KMS-11 (cell line): ENCODE measurements at regions not wholly inside any gene's neighbourhood (a gene's known extent, or its start where the extent isn't known, plus 50 kb on each side); places are given as distances from the start of the nearest gene placed in this dataset.

ENCODE experiments used
- H2AFZ ChIP-seq: fragments of 200-600 bp; sonication (generic); 2 replicates; pipeline ENCODE4 v1.6.1; 2016; ENCODE audit warnings: antibody characterized with exemption, mixed run types, low read depth
- H3K27ac ChIP-seq: fragments of 200-600 bp; sonication (generic); 2 replicates; pipeline ENCODE4 v1.6.1; 2016; ENCODE audit warnings: mild to moderate bottlenecking, mixed run types
- H3K27me3 ChIP-seq: fragments of 200-600 bp; sonication (generic); 2 replicates; pipeline ENCODE4 v1.6.1; 2017; ENCODE audit warnings: mild to moderate bottlenecking, low read depth, mixed run types, moderate library complexity; ENCODE audit not compliant: insufficient read depth
- H3K36me3 ChIP-seq: fragments of 200-600 bp; sonication (generic); 2 replicates; pipeline ENCODE4 v1.6.1; 2017; ENCODE audit warnings: mild to moderate bottlenecking, mixed run types; ENCODE audit not compliant: insufficient read depth
- H3K4me1 ChIP-seq: fragments of 200-600 bp; sonication (generic); 2 replicates; pipeline ENCODE4 v1.6.1; 2016; ENCODE audit warnings: mild to moderate bottlenecking, low read depth, mixed run types; ENCODE audit not compliant: poor library complexity, severe bottlenecking
- H3K4me2 ChIP-seq: fragments of 200-600 bp; sonication (generic); 2 replicates; pipeline ENCODE4 v1.7.0; 2016; ENCODE audit warnings: mild to moderate bottlenecking, mixed run types
- H3K4me3 ChIP-seq: fragments of 200-600 bp; sonication (generic); IDR thresholded peaks from 2 replicates; pipeline ENCODE4 v1.6.1; 2017; ENCODE audit warnings: low read depth, low read length, mixed read lengths; ENCODE audit not compliant: insufficient read depth
- H3K79me2 ChIP-seq: fragments of 200-600 bp; sonication (generic); 2 replicates; pipeline ENCODE4 v1.6.1; 2016; ENCODE audit warnings: low read depth, mixed run types; ENCODE audit not compliant: insufficient read depth
- H3K9ac ChIP-seq: fragments of 200-600 bp; sonication (generic); 2 replicates; pipeline ENCODE4 v1.6.1; 2016; ENCODE audit warnings: mild to moderate bottlenecking, mixed run types
- H4K20me1 ChIP-seq: fragments of 200-600 bp; sonication (generic); 2 replicates; pipeline ENCODE4 v1.6.1; 2016; ENCODE audit warnings: mild to moderate bottlenecking, mixed run types; ENCODE audit not compliant: insufficient read depth
- CTCF ChIP-seq: fragments of 200-600 bp; sonication (generic); conservative IDR thresholded peaks from 2 replicates; pipeline ENCODE4 v1.6.1; 2017; ENCODE audit warnings: low read depth, mild to moderate bottlenecking, antibody characterized with exemption, low read length, moderate library complexity, mixed read lengths

- Histone ChIP-seq H2AFZ (no peak overlapping the region), H3K36me3 (no peaks in the 10 kb centered on the region), H3K9ac (no peak overlapping the region), H3K79me2 (no peaks in the 10 kb centered on the region), H3K4me1 (peaks cover 17% of the 10 kb centered on the region), H3K4me2 (no peak overlapping the region), H3K27me3 (no peaks in the 10 kb centered on the region), H4K20me1 (no peaks in the 10 kb centered on the region), H3K27ac (no peak overlapping the region), H3K4me3 (no peak overlapping the region)
- TF ChIP-seq CTCF, result no peak
Measured at GRCh38 chr7:120055300-120055699, 217.7 kb upstream of the KCND2 start.

- Histone ChIP-seq H3K9ac (no peak overlapping the region), H3K4me1 (peaks cover 15% of the 10 kb centered on the region), H3K79me2 (no peaks in the 10 kb centered on the region), H3K27me3 (no peaks in the 10 kb centered on the region), H3K27ac (no peak overlapping the region), H4K20me1 (no peaks in the 10 kb centered on the region), H3K4me3 (no peak overlapping the region), H2AFZ (no peak overlapping the region), H3K36me3 (no peaks in the 10 kb centered on the region), H3K4me2 (no peak overlapping the region)
- TF ChIP-seq CTCF, result no peak
Measured at GRCh38 chr7:120056227-120056626, 216.7 kb upstream of the KCND2 start.

- Histone ChIP-seq H3K27ac (no peak overlapping the region), H3K79me2 (no peaks in the 10 kb centered on the region), H3K4me1 (peaks cover 39% of the 10 kb centered on the region), H3K9ac (no peak overlapping the region), H3K4me2 (no peak overlapping the region), H4K20me1 (no peaks in the 10 kb centered on the region), H3K27me3 (no peaks in the 10 kb centered on the region), H2AFZ (no peak overlapping the region), H3K36me3 (no peaks in the 10 kb centered on the region), H3K4me3 (no peak overlapping the region)
- TF ChIP-seq CTCF, result no peak
Measured at GRCh38 chr7:120059641-120060040, 213.3 kb upstream of the KCND2 start.

GRCh38 chr7:120060281-120060680 is 212.7 kb upstream of the KCND2 start:
- Histone ChIP-seq H3K27me3 (no peaks in the 10 kb centered on the region), H3K4me3 (no peak overlapping the region)
- TF ChIP-seq CTCF, result no peak

More at GRCh38 chr7:120060281-120060680, 212.7 kb upstream of the KCND2 start:
- no peaks in the 10 kb centered on the region for H4K20me1 ChIP-seq
- H3K27ac ChIP-seq, result no peak overlapping the region
- H2AFZ ChIP-seq, result no peak overlapping the region
- H3K36me3 ChIP-seq, result no peaks in the 10 kb centered on the region
- no peak overlapping the region for H3K9ac ChIP-seq
- H3K4me2 ChIP-seq, result no peak overlapping the region
- peaks cover 45% of the 10 kb centered on the region for H3K4me1 ChIP-seq
- no peaks in the 10 kb centered on the region for H3K79me2 ChIP-seq
